H1 (cell line): ENCODE measurements at regions not wholly inside any gene's neighbourhood (a gene's known extent, or its start where the extent isn't known, plus 50 kb on each side); places are given as distances from the start of the nearest gene placed in this dataset.

Source experiments
- CTCF ChIA-PET: fragments of 300-600 bp; sonication (Branson Sonifier 250); formaldehyde crosslinking; loops from one replicate; lab custom pipeline; 2021; ENCODE audit not compliant: partially characterized antibody; lab: Charles Lee
- POLR2A ChIA-PET: fragments of 300-600 bp; sonication (Branson Sonifier 250); formaldehyde crosslinking; loops from one replicate; lab custom pipeline; 2021; ENCODE audit warnings: inconsistent platforms; ENCODE audit not compliant: partially characterized antibody; lab: Charles Lee
- DNase-seq, 2 experiments: peaks; one replicate each; pipeline versions ENCODE4 v3.0.0 to v3.0.0-alpha.2; 2010 to 2022; ENCODE audit warnings: low spot score in 2 of 2, low read depth in 1 of 2, mixed read lengths in 1 of 2
- FAIRE-seq: peaks from 2 replicates; lab custom pipeline; 2011; peaks lifted over from hg19 to GRCh38; lab: Jason Lieb, UNC
- H2AFZ ChIP-seq: 2 replicates; pipeline ENCODE4 v1.8.1; 2012; ENCODE audit warnings: low read length, inconsistent platforms
- H2AK5ac ChIP-seq: 2 replicates; pipeline ENCODE4 v1.6.1; 2013; ENCODE audit warnings: low read depth, low read length
- H2BK120ac ChIP-seq: replicated peaks from 2 replicates; pipeline ENCODE3; 2013; ENCODE audit warnings: low read depth, low read length, inconsistent platforms
- H2BK12ac ChIP-seq: 2 replicates; pipeline ENCODE4 v1.6.1; 2013; ENCODE audit warnings: low read depth, low read length
- H2BK15ac ChIP-seq: 2 replicates; pipeline ENCODE4 v1.6.1; 2013; ENCODE audit warnings: low read length
- H2BK20ac ChIP-seq: 2 replicates; pipeline ENCODE4 v1.6.1; 2013; ENCODE audit warnings: low read length
- H2BK5ac ChIP-seq: 2 replicates; pipeline ENCODE4 v1.6.1; 2013; ENCODE audit warnings: low read depth, low read length
- H3K14ac ChIP-seq: 2 replicates; pipeline ENCODE4 v1.6.1; 2013; ENCODE audit warnings: inconsistent platforms; ENCODE audit not compliant: insufficient read length
- H3K18ac ChIP-seq: 2 replicates; pipeline ENCODE4 v1.6.1; 2013; ENCODE audit warnings: low read length; ENCODE audit errors: extremely low read depth
- H3K23ac ChIP-seq: 2 replicates; pipeline ENCODE4 v1.6.1; 2013; ENCODE audit warnings: inconsistent platforms; ENCODE audit not compliant: insufficient read length
- H3K23me2 ChIP-seq: 2 replicates; pipeline ENCODE4 v1.6.1; 2013; ENCODE audit warnings: low read depth, low read length
- H3K27ac ChIP-seq: 2 replicates; pipeline ENCODE4 v1.6.1; 2011; ENCODE audit warnings: low read depth, low read length, inconsistent platforms
- H3K27me3 ChIP-seq, 4 experiments: replicated peaks in 1 of 4; 1 replicate in 1 of 4; 2 replicates in 3 of 4; pipeline versions ENCODE4 v1.6.1 to v1.8.1; 2011 to 2013; ENCODE audit warnings: low read length in 3 of 4, mild to moderate bottlenecking in 3 of 4, inconsistent platforms in 2 of 4, mixed read lengths in 2 of 4, moderate library complexity in 1 of 4; ENCODE audit not compliant: control insufficient read depth in 3 of 4, insufficient read depth in 3 of 4; ENCODE audit errors: extremely low read depth in 1 of 4
- H3K36me3 ChIP-seq, 4 experiments: 2 replicates each; pipeline versions ENCODE4 v1.6.1 to v1.8.1; 2011 to 2013; ENCODE audit warnings: mild to moderate bottlenecking in 4 of 4, low read length in 3 of 4, moderate library complexity in 2 of 4, control low read depth in 1 of 4, inconsistent platforms in 1 of 4; ENCODE audit not compliant: insufficient read depth in 4 of 4, control insufficient read depth in 2 of 4
- H3K4ac ChIP-seq: replicated peaks from 2 replicates; pipeline ENCODE3; 2013; ENCODE audit warnings: low read length, low read depth, mixed read lengths, inconsistent platforms; ENCODE audit not compliant: insufficient read length
- H3K4me1 ChIP-seq, 4 experiments: replicated peaks in 1 of 4; 1 replicate in 1 of 4; 2 replicates in 3 of 4; pipeline versions ENCODE4 v1.6.1 to v1.8.1; 2011 to 2013; ENCODE audit warnings: low read length in 3 of 4, inconsistent platforms in 2 of 4, mixed read lengths in 1 of 4; ENCODE audit not compliant: insufficient read depth in 4 of 4, control insufficient read depth in 3 of 4
- H3K4me2 ChIP-seq, 2 experiments: 2 replicates each; pipeline versions ENCODE4 v1.6.1 to v1.8.1; 2011 to 2013; ENCODE audit warnings: low read depth in 2 of 2, low read length in 2 of 2, control low read depth in 1 of 2, inconsistent platforms in 1 of 2, mild to moderate bottlenecking in 1 of 2; ENCODE audit not compliant: insufficient read depth in 1 of 2
- H3K4me3 ChIP-seq, 4 experiments: fragments of 200-600, 300-600 bp in 1 of 4; sonication (generic), shearing (Covaris generic), sonication (Bioruptor Twin) in 1 of 4; 2 replicates each; pipeline versions ENCODE4 v1.5.1 to v1.8.1; 2011 to 2016; ENCODE audit warnings: low read length in 4 of 4, low read depth in 3 of 4, control low read depth in 2 of 4, inconsistent platforms in 2 of 4, mild to moderate bottlenecking in 2 of 4, mixed read lengths in 1 of 4, moderate library complexity in 1 of 4; ENCODE audit not compliant: insufficient read depth in 2 of 4; ENCODE audit errors: extremely low read depth in 1 of 4
- H3K56ac ChIP-seq: replicated peaks from 2 replicates; pipeline ENCODE3; 2013; ENCODE audit warnings: low read depth, mild to moderate bottlenecking, mixed read lengths, low read length, inconsistent platforms; ENCODE audit not compliant: insufficient read length
- H3K79me1 ChIP-seq: 2 replicates; pipeline ENCODE4 v1.6.1; 2013; ENCODE audit warnings: low read depth, low read length, control low read depth
- H3K79me2 ChIP-seq, 2 experiments: 2 replicates each; pipeline versions ENCODE4 v1.6.1 to v1.8.1; 2012 to 2013; ENCODE audit warnings: low read length in 2 of 2, mild to moderate bottlenecking in 2 of 2, inconsistent platforms in 1 of 2; ENCODE audit not compliant: insufficient read depth in 2 of 2, control insufficient read depth in 1 of 2
- H3K9ac ChIP-seq, 4 experiments: replicated peaks in 1 of 4; 1 replicate in 1 of 4; 2 replicates in 3 of 4; pipeline versions ENCODE4 v1.6.1 to v1.8.1; 2011 to 2013; ENCODE audit warnings: low read depth in 3 of 4, low read length in 3 of 4, control low read depth in 2 of 4, mild to moderate bottlenecking in 2 of 4, moderate library complexity in 2 of 4, inconsistent platforms in 1 of 4; ENCODE audit errors: extremely low read depth in 1 of 4
- H3K9me3 ChIP-seq, 2 experiments: 2 replicates each; pipeline versions ENCODE4 v1.6.1 to v1.8.1; 2012 to 2013; ENCODE audit warnings: mild to moderate bottlenecking in 2 of 2, moderate library complexity in 2 of 2, control low read depth in 1 of 2, inconsistent platforms in 1 of 2, low read depth in 1 of 2, low read length in 1 of 2, mixed read lengths in 1 of 2; ENCODE audit not compliant: insufficient read depth in 2 of 2
- H4K20me1 ChIP-seq, 2 experiments: replicated peaks in 1 of 2; 2 replicates each; pipeline versions ENCODE3 to v1.8.1; 2011 to 2013; ENCODE audit warnings: inconsistent platforms in 2 of 2, low read length in 2 of 2, mild to moderate bottlenecking in 1 of 2; ENCODE audit not compliant: insufficient read depth in 2 of 2, control insufficient read depth in 1 of 2
- H4K5ac ChIP-seq: 2 replicates; pipeline ENCODE4 v1.6.1; 2013; ENCODE audit warnings: low read length, low read depth, mixed read lengths, inconsistent platforms; ENCODE audit not compliant: insufficient read length
- H4K8ac ChIP-seq: 2 replicates; pipeline ENCODE4 v1.8.0; 2013; ENCODE audit warnings: mild to moderate bottlenecking, moderate library complexity, low read length, inconsistent platforms; ENCODE audit not compliant: insufficient read depth; ENCODE audit errors: extremely low read depth
- H4K91ac ChIP-seq: replicated peaks from 2 replicates; pipeline ENCODE3; 2013; ENCODE audit warnings: low read length, mixed read lengths, inconsistent platforms; ENCODE audit not compliant: insufficient read length
- ASH2L ChIP-seq: fragments of 200-600, 300-600 bp; sonication (generic); IDR thresholded peaks from one replicate; pipeline ENCODE4 v1.7.1; 2017; ENCODE audit warnings: low read length
- BCL11A ChIP-seq, 2 experiments: IDR thresholded peaks; one replicate each; pipeline ENCODE4 v1.6.1; 2011; ENCODE audit warnings: low read depth in 2 of 2, low read length in 2 of 2, mild to moderate bottlenecking in 2 of 2
- CHD1 ChIP-seq: IDR thresholded peaks from 2 replicates; pipeline ENCODE4 v1.6.1; 2012; ENCODE audit warnings: low read depth, low read length, improper control_type of control experiment
- EGR1 ChIP-seq: IDR thresholded peaks from 2 replicates; pipeline ENCODE4 v1.6.1; 2011; ENCODE audit warnings: low read depth, low read length, borderline replicate concordance
- GTF2F1 ChIP-seq: IDR thresholded peaks from 2 replicates; pipeline ENCODE4 v1.6.1; 2012; ENCODE audit warnings: low read depth, low read length, improper control_type of control experiment, borderline replicate concordance
- JUN ChIP-seq: IDR thresholded peaks from 2 replicates; pipeline ENCODE4 v1.6.1; 2011; ENCODE audit warnings: low read depth, mild to moderate bottlenecking, improper control_type of control experiment, low read length
- KDM5A ChIP-seq: fragments of 200-600 bp; IDR thresholded peaks from 2 replicates; pipeline ENCODE4 v1.7.1; 2012; ENCODE audit warnings: mild to moderate bottlenecking, low read length, inconsistent platforms, mixed read lengths
- SAP30 ChIP-seq: fragments of 300-600 bp; sonication (generic); IDR thresholded peaks from 2 replicates; pipeline ENCODE4 v1.7.1; 2012; ENCODE audit warnings: low read length, moderate library complexity, mild to moderate bottlenecking, inconsistent platforms; ENCODE audit not compliant: insufficient read depth, insufficient replicate concordance
- SRF ChIP-seq: IDR thresholded peaks from 2 replicates; pipeline ENCODE4 v1.6.1; 2011; ENCODE audit warnings: mild to moderate bottlenecking, low read depth, low read length, moderate library complexity
- WGBS, 2 experiments: shearing (Covaris generic) in 1 of 2; methylation state at CpG; one replicate each; pipeline versions ENCODE4 v1.1.6 to v1.1.7; 2013 to 2015; ENCODE audit warnings: low lambda C conversion rate in 2 of 2, mixed read lengths in 2 of 2, inconsistent platforms in 1 of 2, low coverage in 1 of 2, missing lambda C conversion rate in 1 of 2; ENCODE audit not compliant: insufficient replicate concordance in 2 of 2, insufficient coverage in 1 of 2, insufficient read length in 1 of 2; ENCODE audit errors: extremely low coverage in 1 of 2, missing lambda C conversion rate in 1 of 2; 5-methylcytosine and 5-hydroxymethylcytosine counted together

DNA sequence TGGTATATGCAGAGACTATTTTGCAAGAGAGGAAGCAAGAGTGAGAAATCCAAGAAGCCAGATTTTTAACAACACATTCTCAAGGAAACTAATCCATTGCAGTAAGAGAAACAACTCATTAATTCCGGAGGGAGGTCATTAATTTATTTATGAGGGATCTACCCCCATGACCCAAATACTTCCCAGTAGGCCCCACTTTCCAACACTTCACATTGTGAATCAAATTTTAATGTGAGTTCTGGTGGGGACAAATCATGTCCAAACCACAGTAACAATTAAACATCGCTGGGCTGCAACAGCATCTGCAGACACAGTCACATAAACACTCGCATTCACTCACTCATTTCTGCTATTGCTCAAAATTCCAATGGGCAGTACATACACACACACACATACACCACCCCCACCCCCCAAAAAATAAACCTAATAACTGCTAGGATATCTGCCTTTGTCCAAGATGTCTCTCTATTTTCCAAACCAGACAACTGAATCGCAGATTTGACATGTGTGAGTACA, 1483.7 kb downstream of the PCDH9 start:
- H4K91ac ChIP-seq, result no peak overlapping the region
- POLR2A ChIA-PET, result no interaction called here
- H3K23ac ChIP-seq, result no peak overlapping the region
- no peak overlapping the region for H3K4me3 ChIP-seq
- no peak overlapping the region for H3K4ac ChIP-seq
- no peaks in the 10 kb centered on the region for H3K9me3 ChIP-seq
- TF ChIP-seq SAP30 (no peak), ASH2L (no peak), CHD1 (no peak), SRF (no peak), GTF2F1 (no peak), BCL11A (IDR thresholded peaks at IDR 0.05; ENCODE audit: low read depth in 2 of 2, low read length in 2 of 2) (no peak), JUN (no peak), EGR1 (no peak), KDM5A (no peak)
- TF ChIP-seq, all 59 proteins: peak for 0
- no peak for DNase-seq
- Histone ChIP-seq H2BK12ac (no peak overlapping the region), H4K8ac (no peak overlapping the region), H3K27me3 (no peaks in the 10 kb centered on the region), H2BK15ac (no peak overlapping the region), H3K4me1 (no peaks in the 10 kb centered on the region), H2BK5ac (no peak overlapping the region), H4K5ac (no peak overlapping the region), H4K20me1 (no peaks in the 10 kb centered on the region), H2AK5ac (no peak overlapping the region), H3K18ac (no peak overlapping the region), H3K23me2 (no peaks in the 10 kb centered on the region), H3K9ac (no peak overlapping the region), H3K36me3 (no peaks in the 10 kb centered on the region), H3K79me1 (no peaks in the 10 kb centered on the region), H2BK20ac (no peak overlapping the region), H3K14ac (no peak overlapping the region), H2BK120ac (no peak overlapping the region), H3K79me2 (no peaks in the 10 kb centered on the region), H3K27ac (no peak overlapping the region), H3K4me2 (no peak overlapping the region), H2AFZ (no peak overlapping the region), H3K56ac (no peak overlapping the region)
- FAIRE-seq, result no peak
- CTCF ChIA-PET, result interaction anchor here (0.9 kb wide), 1 partner anchor 97 kb away, joined by 4 read pairs; no protein-coding TSS in a partner anchor
- WGBS, 2 experiments, result 96% methylated on average over 4 of the region's 4 CpGs; no CpG with 5 or more reads in 1 of the 2 experiments
